ENCODE measurements at regions not wholly inside any gene's neighbourhood (a gene's known extent, or its start where the extent isn't known, plus 50 kb on each side); places are given as distances from the start of the nearest gene placed in this dataset.
A peak's percentile ranks its signal among the peaks of the same experiment; 100 is the strongest.
"Not testable (repeated sequence)": the region's sequence is repeated elsewhere in the genome, so short reads cannot be mapped to it uniquely, and the experiment has no call there.

GRCh38 chr14:71552809-71553208 is 379.4 kb upstream of the RGS6 start:
- intact Hi-C loops (cut with micrococcal nuclease) = loop anchor here (10.0 kb wide), 1 partner anchor 492 kb away; no protein-coding TSS in a partner anchor
- H3K4me1 Mint-ChIP-seq (ENCODE audit: low read depth) = peaks cover 73% of the 10 kb centered on the region
- peaks cover 3% of the 10 kb centered on the region for H3K9me3 Mint-ChIP-seq
- no peak overlapping the region for H3K27ac Mint-ChIP-seq
- H3K27me3 Mint-ChIP-seq (ENCODE audit: low read depth) = no peaks in the 10 kb centered on the region
- H3K4me3 Mint-ChIP-seq (ENCODE audit: low read depth) = no peak overlapping the region
- peaks cover 46% of the 10 kb centered on the region for H3K36me3 Mint-ChIP-seq (ENCODE audit: low read depth)
- DNase-seq (ENCODE audit: low spot score) = no peak

DNA sequence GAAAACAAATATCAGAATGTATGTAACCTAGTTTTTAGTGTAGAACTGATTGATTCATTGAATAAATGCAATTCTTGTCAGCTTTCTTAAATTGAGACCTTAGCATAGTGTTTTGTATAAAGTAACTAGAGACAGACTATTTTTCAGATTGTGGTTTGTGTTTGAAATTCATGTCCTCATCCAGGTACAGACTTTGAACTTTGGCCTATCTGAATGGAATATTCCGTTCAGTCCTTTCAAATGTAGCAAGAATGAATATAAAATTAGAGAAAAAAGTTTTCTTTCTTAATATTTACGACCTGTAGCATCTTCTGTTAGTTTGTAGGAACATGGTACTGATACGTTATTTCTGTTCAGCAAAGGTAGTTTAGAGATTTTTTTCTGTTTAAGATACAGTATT is 378.4 kb upstream of the RGS6 start:
- no peaks in the 10 kb centered on the region for H3K27me3 Mint-ChIP-seq (ENCODE audit: low read depth)
- peaks cover 82% of the 10 kb centered on the region for H3K4me1 Mint-ChIP-seq (ENCODE audit: low read depth)
- H3K4me3 Mint-ChIP-seq (ENCODE audit: low read depth) = no peak overlapping the region
- intact Hi-C loops (cut with micrococcal nuclease) = loop anchor here (2.0 to 10.0 kb wide), 4 partner anchors 41 to 491 kb away; no protein-coding TSS in a partner anchor
- peak overlapping the region; percentile 20 for H3K27ac Mint-ChIP-seq
- H3K36me3 Mint-ChIP-seq (ENCODE audit: low read depth) = peaks cover 55% of the 10 kb centered on the region
- DNase-seq (ENCODE audit: low spot score) = no peak
- peaks cover 3% of the 10 kb centered on the region for H3K9me3 Mint-ChIP-seq

DNA sequence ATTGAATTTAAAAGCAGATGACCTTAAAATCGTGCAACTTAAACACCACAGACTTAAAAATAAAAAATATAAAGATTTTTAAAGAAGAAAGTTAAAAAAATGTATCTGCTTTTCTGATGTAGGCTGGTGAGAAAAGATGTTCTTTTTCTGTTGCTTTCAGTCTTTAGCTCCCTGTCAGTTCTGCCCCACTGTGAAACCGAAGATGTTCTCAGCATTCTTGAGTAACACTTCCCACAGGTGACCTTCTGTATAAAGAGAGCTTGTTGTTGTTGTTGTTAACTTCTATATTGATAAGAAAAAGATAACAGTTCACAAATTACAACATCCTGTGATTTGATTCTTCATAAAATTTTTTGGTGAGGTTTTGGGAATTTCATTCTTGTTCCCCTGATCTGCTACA is 377.9 kb upstream of the RGS6 start:
- Mint-ChIP-seq H3K27me3 (ENCODE audit: low read depth) (no peaks in the 10 kb centered on the region), H3K4me1 (ENCODE audit: low read depth) (peaks cover 82% of the 10 kb centered on the region)
- intact Hi-C loops (cut with micrococcal nuclease) = loop anchor here (2.0 to 10.0 kb wide), 4 partner anchors 40 to 490 kb away; no protein-coding TSS in a partner anchor

DNA sequence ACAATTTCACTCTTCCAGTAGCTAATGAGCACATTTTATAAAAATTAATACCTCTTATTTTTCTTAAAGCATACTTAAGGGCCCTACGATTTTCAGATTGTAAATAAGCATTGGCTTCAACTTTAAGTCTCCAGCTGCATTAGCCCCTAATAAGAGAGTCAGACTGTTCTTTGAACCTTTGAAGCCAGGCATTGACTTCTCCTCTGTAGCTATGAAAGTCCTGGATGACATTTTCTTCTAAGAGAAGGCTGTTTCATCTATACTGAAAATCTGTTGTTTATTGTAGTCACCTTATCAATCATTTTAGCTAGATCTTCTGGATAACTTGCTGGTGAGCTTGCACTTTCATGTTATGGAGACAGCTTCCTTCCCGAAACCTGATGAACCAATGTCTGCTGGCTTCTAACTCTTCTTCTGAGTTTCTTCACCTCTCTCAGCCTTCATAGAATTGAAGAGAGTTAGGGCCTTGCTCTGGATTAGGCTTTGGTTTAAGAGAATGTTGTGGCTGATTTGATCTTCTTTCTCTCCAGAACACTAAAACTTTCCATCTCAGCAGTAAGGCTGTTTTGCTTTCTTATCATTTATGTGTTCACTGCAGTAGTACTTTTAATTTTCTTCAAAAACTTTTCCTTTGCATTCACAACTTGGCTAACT is 377.1 kb upstream of the RGS6 start:
- Mint-ChIP-seq H3K9me3 (peaks cover 3% of the 10 kb centered on the region), H3K36me3 (ENCODE audit: low read depth) (peaks cover 53% of the 10 kb centered on the region), H3K4me1 (ENCODE audit: low read depth) (peaks cover 77% of the 10 kb centered on the region), H3K27me3 (ENCODE audit: low read depth) (no peaks in the 10 kb centered on the region), H3K27ac (peak overlapping the region; percentile 92), H3K4me3 (ENCODE audit: low read depth) (peak overlapping the region; percentile 51)
- intact Hi-C loops (cut with micrococcal nuclease) = loop anchor here (1.0 to 10.0 kb wide), 17 partner anchors 31 to 663 kb away; no protein-coding TSS in a partner anchor
- peak; percentile 11 for DNase-seq (ENCODE audit: low spot score)

More for the DNA sequence above, 377.9 kb upstream of the RGS6 start:
- Mint-ChIP-seq H3K27ac (peak overlapping the region; percentile 92), H3K9me3 (peaks cover 3% of the 10 kb centered on the region), H3K4me3 (ENCODE audit: low read depth) (no peak overlapping the region), H3K36me3 (ENCODE audit: low read depth) (peaks cover 55% of the 10 kb centered on the region)
- no peak for DNase-seq (ENCODE audit: low spot score)

- H3K27ac Mint-ChIP-seq = peak overlapping the region; percentile 92
- intact Hi-C loops (cut with micrococcal nuclease) = loop anchor here (1.0 to 10.0 kb wide), 17 partner anchors 32 to 664 kb away; no protein-coding TSS in a partner anchor
- peaks cover 3% of the 10 kb centered on the region for H3K9me3 Mint-ChIP-seq
- no peaks in the 10 kb centered on the region for H3K27me3 Mint-ChIP-seq (ENCODE audit: low read depth)
- peak overlapping the region; percentile 35 for H3K4me3 Mint-ChIP-seq (ENCODE audit: low read depth)
- peaks cover 71% of the 10 kb centered on the region for H3K4me1 Mint-ChIP-seq (ENCODE audit: low read depth)
- peak; percentile 65 for DNase-seq (ENCODE audit: low spot score)
- peaks cover 52% of the 10 kb centered on the region for H3K36me3 Mint-ChIP-seq (ENCODE audit: low read depth)
Measured at GRCh38 chr14:71555654-71556559, 376.3 kb upstream of the RGS6 start.

DNA sequence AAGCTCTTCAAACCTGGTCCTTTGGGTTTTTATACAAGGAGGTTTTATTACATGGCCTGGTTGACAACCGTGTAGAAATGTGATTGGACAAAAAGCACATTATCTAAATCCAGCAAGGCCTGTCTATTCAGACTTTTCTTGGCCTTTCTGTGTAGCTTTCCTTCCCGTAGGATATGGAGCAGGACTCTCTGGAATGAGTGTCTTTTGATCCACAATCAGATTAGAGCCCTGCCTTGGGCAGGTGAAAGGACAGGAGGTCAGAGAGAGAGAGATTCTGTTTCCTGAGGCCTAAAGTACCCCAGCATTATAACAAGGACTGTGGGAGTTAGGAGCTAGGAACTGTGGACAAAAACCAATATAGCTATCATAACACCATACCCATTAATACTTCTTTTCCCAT is 375.5 kb upstream of the RGS6 start:
- H3K27me3 Mint-ChIP-seq (ENCODE audit: low read depth) = no peaks in the 10 kb centered on the region
- H3K36me3 Mint-ChIP-seq (ENCODE audit: low read depth) = peaks cover 44% of the 10 kb centered on the region
- DNase-seq (ENCODE audit: low spot score) = no peak
- intact Hi-C loops (cut with micrococcal nuclease) = loop anchor here (5.0 to 10.0 kb wide), 5 partner anchors 79 to 664 kb away; no protein-coding TSS in a partner anchor
- H3K4me3 Mint-ChIP-seq (ENCODE audit: low read depth) = no peak overlapping the region
- H3K4me1 Mint-ChIP-seq (ENCODE audit: low read depth) = peaks cover 62% of the 10 kb centered on the region
- H3K9me3 Mint-ChIP-seq = peaks cover 3% of the 10 kb centered on the region
- H3K27ac Mint-ChIP-seq = peak overlapping the region; percentile 92

- peaks cover 3% of the 10 kb centered on the region for H3K9me3 Mint-ChIP-seq
- intact Hi-C loops (cut with micrococcal nuclease) = loop anchor here (5.0 to 10.0 kb wide), 5 partner anchors 80 to 665 kb away; no protein-coding TSS in a partner anchor
- H3K4me3 Mint-ChIP-seq (ENCODE audit: low read depth) = no peak overlapping the region
- H3K27ac Mint-ChIP-seq = peak overlapping the region; percentile 92
- H3K36me3 Mint-ChIP-seq (ENCODE audit: low read depth) = peaks cover 41% of the 10 kb centered on the region
- peaks cover 60% of the 10 kb centered on the region for H3K4me1 Mint-ChIP-seq (ENCODE audit: low read depth)
- no peak for DNase-seq (ENCODE audit: low spot score)
- no peaks in the 10 kb centered on the region for H3K27me3 Mint-ChIP-seq (ENCODE audit: low read depth)
Measured at GRCh38 chr14:71557351-71557750, 374.9 kb upstream of the RGS6 start.

DNA sequence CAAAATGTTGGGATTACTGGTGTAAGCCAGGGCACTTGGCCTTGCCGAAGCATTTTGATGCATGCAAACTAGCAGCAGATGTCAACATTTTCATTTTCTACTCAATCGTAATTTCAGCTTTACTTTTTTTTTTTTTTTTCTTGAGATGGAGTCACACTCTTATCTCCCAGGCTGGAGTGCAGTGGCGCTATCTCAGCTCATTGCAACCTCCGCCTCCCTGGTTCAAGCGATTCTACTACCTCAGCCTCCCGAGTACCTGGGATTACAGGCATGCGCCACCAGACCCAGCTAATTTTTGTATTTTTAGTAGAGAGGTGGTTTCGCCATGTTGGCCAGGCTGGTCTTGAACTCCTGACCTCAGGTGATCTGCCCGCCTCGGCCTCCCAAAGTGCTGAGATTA is 373.3 kb upstream of the RGS6 start:
- intact Hi-C loops (cut with micrococcal nuclease) = loop anchor here (5.0 to 10.0 kb wide), 5 partner anchors 82 to 667 kb away; no protein-coding TSS in a partner anchor
- H3K36me3 Mint-ChIP-seq (ENCODE audit: low read depth) = peaks cover 27% of the 10 kb centered on the region
- H3K9me3 Mint-ChIP-seq; DNase-seq (ENCODE audit: low spot score); H3K4me3 Mint-ChIP-seq (ENCODE audit: low read depth); H3K27ac Mint-ChIP-seq; H3K27me3 Mint-ChIP-seq (ENCODE audit: low read depth): not testable (repeated sequence)
- H3K4me1 Mint-ChIP-seq (ENCODE audit: low read depth) = peaks cover 51% of the 10 kb centered on the region

DNA sequence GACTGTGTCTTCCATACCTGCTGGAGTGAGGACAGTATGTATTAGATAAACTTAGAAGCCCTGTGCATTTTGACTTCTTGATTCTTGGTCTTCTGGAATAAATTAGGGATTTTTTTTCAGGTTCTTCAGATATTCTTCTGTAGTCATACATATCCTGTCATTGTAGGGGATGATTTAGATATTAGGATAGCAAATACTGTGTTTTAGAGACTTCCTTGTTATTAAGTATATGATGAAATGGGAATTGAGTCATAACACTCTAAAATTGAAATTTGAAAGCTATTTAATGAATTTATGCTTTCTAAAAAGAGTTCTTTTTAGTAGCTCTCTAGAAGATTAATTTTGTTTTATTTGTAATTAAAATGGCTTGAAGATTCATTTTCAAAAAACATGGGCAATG is 371.5 kb upstream of the RGS6 start:
- peaks cover 39% of the 10 kb centered on the region for H3K4me1 Mint-ChIP-seq (ENCODE audit: low read depth)
- intact Hi-C loops (cut with micrococcal nuclease) = no loop called here

DNA sequence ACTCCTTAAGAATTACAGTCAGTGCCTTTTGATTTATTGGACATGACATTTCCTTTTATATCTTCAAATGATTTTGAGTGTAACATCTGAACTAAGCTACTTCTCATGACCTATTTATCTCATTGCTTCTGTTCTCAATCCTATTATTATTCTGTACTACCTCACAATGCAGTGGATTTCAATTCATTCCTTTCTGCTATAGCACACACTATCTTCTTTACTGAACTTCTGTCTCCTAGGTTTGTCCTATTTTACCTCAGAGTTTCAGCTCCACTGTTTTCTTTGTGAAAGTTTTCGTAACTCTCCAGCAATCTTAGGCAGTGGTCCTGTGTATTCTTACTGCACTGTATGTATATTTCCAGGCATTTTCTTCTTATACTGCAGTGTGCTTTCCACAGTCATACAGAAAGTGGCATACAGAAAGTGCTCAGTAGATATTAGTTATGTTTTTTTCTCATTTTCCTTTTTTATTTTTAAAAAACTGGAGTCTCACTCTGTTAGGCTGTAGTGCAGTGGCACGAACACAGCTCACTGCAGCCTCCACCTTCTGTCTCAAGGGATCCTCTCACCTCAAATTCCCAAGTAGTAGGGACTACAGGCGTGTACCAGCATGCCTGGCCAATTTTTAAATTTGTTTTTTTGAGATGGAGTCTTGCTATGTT is 368.6 kb upstream of the RGS6 start:
- H3K27ac Mint-ChIP-seq = no peak overlapping the region
- peaks cover 12% of the 10 kb centered on the region for H3K36me3 Mint-ChIP-seq (ENCODE audit: low read depth)
- intact Hi-C loops (cut with micrococcal nuclease) = no loop called here

More for the DNA sequence above, 371.5 kb upstream of the RGS6 start:
- no peak overlapping the region for H3K27ac Mint-ChIP-seq
- no peak overlapping the region for H3K4me3 Mint-ChIP-seq (ENCODE audit: low read depth)
- peaks cover 32% of the 10 kb centered on the region for H3K36me3 Mint-ChIP-seq (ENCODE audit: low read depth)
- no peak for DNase-seq (ENCODE audit: low spot score)
- no peaks in the 10 kb centered on the region for H3K9me3 Mint-ChIP-seq
- no peaks in the 10 kb centered on the region for H3K27me3 Mint-ChIP-seq (ENCODE audit: low read depth)

DNA sequence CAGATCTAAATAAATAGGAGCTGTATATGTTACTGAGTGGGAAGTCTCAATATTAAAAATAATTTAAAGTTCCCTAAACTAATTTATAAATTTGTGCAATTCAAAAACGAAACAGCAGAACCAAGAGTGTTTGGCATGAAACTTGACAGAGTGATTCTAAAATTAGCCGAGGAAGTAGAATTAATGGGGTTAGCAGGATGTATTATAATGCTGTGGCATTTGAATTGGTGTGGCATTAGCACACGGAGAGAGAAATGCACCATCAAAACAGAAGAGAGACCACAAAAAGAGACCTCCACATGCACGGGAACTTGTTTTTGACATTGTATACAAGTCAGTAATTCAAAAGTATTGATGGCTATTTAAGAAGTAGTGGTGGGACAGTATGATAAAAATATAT is 366.0 kb upstream of the RGS6 start:
- H3K36me3 Mint-ChIP-seq (ENCODE audit: low read depth) = peaks cover 6% of the 10 kb centered on the region
- H3K4me3 Mint-ChIP-seq (ENCODE audit: low read depth) = no peak overlapping the region
- intact Hi-C loops (cut with micrococcal nuclease) = no loop called here
- no peak overlapping the region for H3K27ac Mint-ChIP-seq
- no peaks in the 10 kb centered on the region for H3K27me3 Mint-ChIP-seq (ENCODE audit: low read depth)
- peaks cover 12% of the 10 kb centered on the region for H3K4me1 Mint-ChIP-seq (ENCODE audit: low read depth)
- no peaks in the 10 kb centered on the region for H3K9me3 Mint-ChIP-seq
- DNase-seq (ENCODE audit: low spot score) = no peak

More for the DNA sequence above, 368.6 kb upstream of the RGS6 start:
- Mint-ChIP-seq H3K4me1 (ENCODE audit: low read depth) (peaks cover 15% of the 10 kb centered on the region), H3K9me3 (no peaks in the 10 kb centered on the region), H3K27me3 (ENCODE audit: low read depth) (no peaks in the 10 kb centered on the region), H3K4me3 (ENCODE audit: low read depth) (no peak overlapping the region)
- no peak for DNase-seq (ENCODE audit: low spot score)

DNA sequence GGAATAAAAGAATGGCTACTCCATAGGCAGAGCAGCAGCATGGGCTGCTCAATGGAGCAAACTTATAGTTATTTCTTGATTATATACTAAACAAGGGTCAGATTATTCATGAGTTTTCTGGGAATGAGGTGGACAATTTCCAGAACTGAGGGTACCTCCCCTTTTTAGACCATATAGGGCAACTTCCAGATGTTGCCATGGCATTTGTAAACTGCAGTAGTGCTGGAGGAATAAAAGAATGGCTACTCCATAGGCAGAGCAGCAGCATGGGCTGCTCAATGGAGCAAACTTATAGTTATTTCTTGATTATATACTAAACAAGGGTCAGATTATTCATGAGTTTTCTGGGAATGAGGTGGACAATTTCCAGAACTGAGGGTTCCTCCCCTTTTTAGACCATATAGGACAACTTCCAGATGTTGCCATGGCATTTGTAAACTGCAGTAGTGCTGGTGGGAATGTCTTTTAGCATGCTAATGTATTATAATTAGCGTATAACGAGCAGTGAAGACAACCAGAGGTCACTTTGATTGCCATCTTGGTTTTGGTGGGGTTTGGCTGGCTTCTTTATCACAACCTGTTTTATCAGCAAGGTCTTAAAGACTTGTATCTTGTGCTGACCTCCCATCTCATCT is 364.6 kb upstream of the RGS6 start:
- H3K27ac Mint-ChIP-seq; DNase-seq (ENCODE audit: low spot score); intact Hi-C loops (cut with micrococcal nuclease); H3K4me3 Mint-ChIP-seq (ENCODE audit: low read depth); H3K36me3 Mint-ChIP-seq (ENCODE audit: low read depth); H3K9me3 Mint-ChIP-seq; H3K27me3 Mint-ChIP-seq (ENCODE audit: low read depth): not testable (repeated sequence)
- peaks cover 16% of the 10 kb centered on the region for H3K4me1 Mint-ChIP-seq (ENCODE audit: low read depth)

All from activated T-helper 2 cell treated with anti-CD3 and anti-CD28 coated beads, Interferon-gamma antibody, Interleukin-2, Interleukin-4, amounts not matched to agents 10 μg/mL and 5 μg/mL and 100 μg/mL, durations not matched to agents 14 hours and 24 hours and 36 hours (primary cell).